ENCODE measurements at regions not wholly inside any gene's neighbourhood (a gene's known extent, or its start where the extent isn't known, plus 50 kb on each side); places are given as distances from the start of the nearest gene placed in this dataset.

GRCh38 chr10:53009961-53010907 lies 237.7 kb upstream of the MBL2 start:
- no peak overlapping the region for H3K27ac ChIP-seq (ENCODE audit: low read length in 2 of 2)
- no peaks in the 10 kb centered on the region for H3K79me2 ChIP-seq (ENCODE audit: control insufficient read depth, insufficient read depth, low read length)
- WGBS (ENCODE audit: insufficient coverage): 100% methylated on average over 1 of the region's 4 CpGs
- H4K20me1 ChIP-seq (ENCODE audit: control insufficient read depth, insufficient read depth, low read length, poor library complexity, severe bottlenecking): no peaks in the 10 kb centered on the region
- Mint-ChIP-seq H3K9me3 (ENCODE audit: insufficient read depth) (no peaks in the 10 kb centered on the region), H3K4me3 (no peak overlapping the region), H3K27ac (no peak overlapping the region), H3K4me1 (no peaks in the 10 kb centered on the region), H3K27me3 (no peaks in the 10 kb centered on the region)
- TF ChIP-seq, protein P1, sequence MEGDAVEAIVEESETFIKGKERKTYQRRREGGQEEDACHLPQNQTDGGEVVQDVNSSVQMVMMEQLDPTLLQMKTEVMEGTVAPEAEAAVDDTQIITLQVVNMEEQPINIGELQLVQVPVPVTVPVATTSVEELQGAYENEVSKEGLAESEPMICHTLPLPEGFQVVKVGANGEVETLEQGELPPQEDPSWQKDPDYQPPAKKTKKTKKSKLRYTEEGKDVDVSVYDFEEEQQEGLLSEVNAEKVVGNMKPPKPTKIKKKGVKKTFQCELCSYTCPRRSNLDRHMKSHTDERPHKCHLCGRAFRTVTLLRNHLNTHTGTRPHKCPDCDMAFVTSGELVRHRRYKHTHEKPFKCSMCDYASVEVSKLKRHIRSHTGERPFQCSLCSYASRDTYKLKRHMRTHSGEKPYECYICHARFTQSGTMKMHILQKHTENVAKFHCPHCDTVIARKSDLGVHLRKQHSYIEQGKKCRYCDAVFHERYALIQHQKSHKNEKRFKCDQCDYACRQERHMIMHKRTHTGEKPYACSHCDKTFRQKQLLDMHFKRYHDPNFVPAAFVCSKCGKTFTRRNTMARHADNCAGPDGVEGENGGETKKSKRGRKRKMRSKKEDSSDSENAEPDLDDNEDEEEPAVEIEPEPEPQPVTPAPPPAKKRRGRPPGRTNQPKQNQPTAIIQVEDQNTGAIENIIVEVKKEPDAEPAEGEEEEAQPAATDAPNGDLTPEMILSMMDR (IDR thresholded peaks at IDR 0.05): no peak
- TF ChIP-seq EZH2 (IDR thresholded peaks at IDR 0.05; ENCODE audit: borderline replicate concordance, insufficient read depth, low read depth, low read length, poor library complexity, severe bottlenecking): no peak
- no peaks in the 10 kb centered on the region for H3K27me3 ChIP-seq (replicated peaks in 1 of 4; ENCODE audit: control extremely low read depth in 1 of 4, control insufficient read depth in 3 of 4, insufficient read depth in 4 of 4, low read length in 3 of 4)
- no peaks in the 10 kb centered on the region for H3K36me3 ChIP-seq (replicated peaks in 1 of 2; ENCODE audit: control extremely low read depth in 1 of 2, control insufficient read depth in 1 of 2, extremely low read depth in 1 of 2, insufficient read depth in 2 of 2, low read length in 1 of 2)
- intact Hi-C loops (cut with micrococcal nuclease): no loop called here
- DNase-seq: no peak
- no peak overlapping the region for H3K9ac ChIP-seq (ENCODE audit: low read length)
- no peak overlapping the region for H2AFZ ChIP-seq (ENCODE audit: insufficient read depth, low read depth, low read length, poor library complexity, severe bottlenecking)
- ChIA-PET CTCF (no interaction called here), POLR2A (no interaction called here)
- no peak for ATAC-seq (ENCODE audit: low read depth)
- no peaks in the 10 kb centered on the region for H3K4me1 ChIP-seq (ENCODE audit: control insufficient read depth in 2 of 2, insufficient read depth in 2 of 2, low read length in 2 of 2)
- H3K9me3 ChIP-seq (ENCODE audit: control extremely low read depth in 1 of 3, control insufficient read depth in 2 of 3, insufficient read depth in 1 of 3, low read length in 2 of 3): no peaks in the 10 kb centered on the region
- no peak overlapping the region for H3K4me2 ChIP-seq (replicated peaks; ENCODE audit: low read depth, low read length, poor library complexity, severe bottlenecking)
- H3K4me3 ChIP-seq (ENCODE audit: control extremely low read depth in 1 of 5, extremely low read depth in 1 of 5, insufficient read depth in 1 of 5, low read depth in 2 of 5, low read length in 4 of 5): no peak overlapping the region

GRCh38 chr10:53007527-53007842 lies 234.9 kb upstream of the MBL2 start:
- ATAC-seq (ENCODE audit: low read depth) (no peak), DNase-seq (no peak)
- Mint-ChIP-seq H3K9me3 (ENCODE audit: insufficient read depth) (no peaks in the 10 kb centered on the region), H3K27ac (no peak overlapping the region), H3K4me3 (no peak overlapping the region), H3K27me3 (no peaks in the 10 kb centered on the region), H3K4me1 (no peaks in the 10 kb centered on the region)
- TF ChIP-seq, protein P1 (IDR thresholded peaks at IDR 0.05): no peak
- no peak for TF ChIP-seq EZH2 (IDR thresholded peaks at IDR 0.05; ENCODE audit: borderline replicate concordance, insufficient read depth, low read depth, low read length, poor library complexity, severe bottlenecking)
- H3K27me3 ChIP-seq (replicated peaks in 1 of 4; ENCODE audit: control extremely low read depth in 1 of 4, control insufficient read depth in 3 of 4, insufficient read depth in 4 of 4, low read length in 3 of 4): no peaks in the 10 kb centered on the region
- H3K9me3 ChIP-seq (ENCODE audit: control extremely low read depth in 1 of 3, control insufficient read depth in 2 of 3, insufficient read depth in 1 of 3, low read length in 2 of 3): no peaks in the 10 kb centered on the region
- no peak overlapping the region for H3K4me3 ChIP-seq (ENCODE audit: control extremely low read depth in 1 of 5, extremely low read depth in 1 of 5, insufficient read depth in 1 of 5, low read depth in 2 of 5, low read length in 4 of 5)
- POLR2A ChIA-PET: no interaction called here
- H3K79me2 ChIP-seq (ENCODE audit: control insufficient read depth, insufficient read depth, low read length): no peaks in the 10 kb centered on the region
- no peak overlapping the region for H3K9ac ChIP-seq (ENCODE audit: low read length)
- H3K27ac ChIP-seq (ENCODE audit: low read length in 2 of 2): no peak overlapping the region
- CTCF ChIA-PET: no interaction called here
- no peak overlapping the region for H2AFZ ChIP-seq (ENCODE audit: insufficient read depth, low read depth, low read length, poor library complexity, severe bottlenecking)
- intact Hi-C loops (cut with micrococcal nuclease): no loop called here
- no CpG with 5 or more reads among the region's 1 CpG for WGBS (ENCODE audit: insufficient coverage)
- H3K36me3 ChIP-seq (replicated peaks in 1 of 2; ENCODE audit: control extremely low read depth in 1 of 2, control insufficient read depth in 1 of 2, extremely low read depth in 1 of 2, insufficient read depth in 2 of 2, low read length in 1 of 2): no peaks in the 10 kb centered on the region
- no peaks in the 10 kb centered on the region for H4K20me1 ChIP-seq (ENCODE audit: control insufficient read depth, insufficient read depth, low read length, poor library complexity, severe bottlenecking)
- no peak overlapping the region for H3K4me2 ChIP-seq (replicated peaks; ENCODE audit: low read depth, low read length, poor library complexity, severe bottlenecking)
- no peaks in the 10 kb centered on the region for H3K4me1 ChIP-seq (ENCODE audit: control insufficient read depth in 2 of 2, insufficient read depth in 2 of 2, low read length in 2 of 2)

All from B cell (primary cell).